CD4-positive, alpha-beta T cell treated with Interleukin-15 for 4 hours (primary cell): ENCODE measurements at regions not wholly inside any gene's neighbourhood (a gene's known extent, or its start where the extent isn't known, plus 50 kb on each side); places are given as distances from the start of the nearest gene placed in this dataset.

ENCODE experiments used
- DNase-seq: peaks from one replicate; pipeline ENCODE4 v3.0.0-alpha.2; 2020; ENCODE audit warnings: low spot score

GRCh38 chr9:1201901-1202300 lies 151.7 kb downstream of the DMRT2 start:
- DNase-seq = no peak

- no peak for DNase-seq
Observed at GRCh38 chr9:1202512-1203280, 152.5 kb downstream of the DMRT2 start.

GRCh38 chr9:1207686-1208085 lies 157.5 kb downstream of the DMRT2 start:
- no peak for DNase-seq

- DNase-seq = no peak
Observed at GRCh38 chr9:1208157-1208556, 158.0 kb downstream of the DMRT2 start.

GRCh38 chr9:1210954-1211353 lies 160.8 kb downstream of the DMRT2 start:
- DNase-seq = no peak

GRCh38 chr9:1216532-1216931 lies 166.4 kb downstream of the DMRT2 start:
- DNase-seq = no peak

GRCh38 chr9:1217076-1217475 lies 166.9 kb downstream of the DMRT2 start:
- DNase-seq = no peak

GRCh38 chr9:1219284-1219683 lies 169.1 kb downstream of the DMRT2 start:
- no peak for DNase-seq

- no peak for DNase-seq
Observed at GRCh38 chr9:1221298-1221697, 171.1 kb downstream of the DMRT2 start.

GRCh38 chr9:1222511-1222910 lies 172.4 kb downstream of the DMRT2 start:
- no peak for DNase-seq

GRCh38 chr9:1231998-1232919 lies 182.1 kb downstream of the DMRT2 start:
- no peak for DNase-seq

- no peak for DNase-seq
Observed at GRCh38 chr9:1233568-1233967, 183.4 kb downstream of the DMRT2 start.

- no peak for DNase-seq
Observed at GRCh38 chr9:1235650-1236049, 185.5 kb downstream of the DMRT2 start.

GRCh38 chr9:1236061-1236460 lies 185.9 kb downstream of the DMRT2 start:
- no peak for DNase-seq

GRCh38 chr9:1238407-1238806 lies 188.2 kb downstream of the DMRT2 start:
- no peak for DNase-seq

GRCh38 chr9:1248743-1249142 lies 198.6 kb downstream of the DMRT2 start:
- no peak for DNase-seq

GRCh38 chr9:1253064-1253979 lies 203.2 kb downstream of the DMRT2 start:
- no peak for DNase-seq

- DNase-seq = no peak
Observed at GRCh38 chr9:1254071-1254470, 203.9 kb downstream of the DMRT2 start.

GRCh38 chr9:1256178-1256577 lies 206.0 kb downstream of the DMRT2 start:
- no peak for DNase-seq

- no peak for DNase-seq
Observed at GRCh38 chr9:1261266-1261665, 211.1 kb downstream of the DMRT2 start.

- no peak for DNase-seq
Observed at GRCh38 chr9:1261879-1262766, 212.0 kb downstream of the DMRT2 start.
